Smooth muscle cell (in vitro differentiated cells): ENCODE measurements at regions not wholly inside any gene's neighbourhood (a gene's known extent, or its start where the extent isn't known, plus 50 kb on each side); places are given as distances from the start of the nearest gene placed in this dataset.

ENCODE experiments used
- DNase-seq: peaks from one replicate; lab custom pipeline; 2025; ENCODE audit not compliant: unreplicated experiment; lab: John Stamatoyannopoulos, UW
- H2AFZ ChIP-seq: fragments of 200-600 bp; sonication (generic); 2 replicates; pipeline ENCODE4 v1.6.0; 2016; ENCODE audit warnings: antibody characterized with exemption, low read depth, mild to moderate bottlenecking
- H3F3A ChIP-seq: fragments of 200-600 bp; sonication (generic); 2 replicates; pipeline ENCODE4 v1.6.0; 2017; ENCODE audit warnings: antibody characterized with exemption, low read depth
- H3K27ac ChIP-seq: fragments of 200-600 bp; sonication (generic); 2 replicates; pipeline ENCODE4 v1.5.1; 2016; ENCODE audit warnings: low read depth, mild to moderate bottlenecking
- H3K27me3 ChIP-seq: fragments of 200-600 bp; sonication (generic); 2 replicates; pipeline ENCODE4 v1.6.1; 2016; ENCODE audit warnings: low read depth, mild to moderate bottlenecking
- H3K36me3 ChIP-seq: fragments of 200-600 bp; sonication (generic); 2 replicates; pipeline ENCODE4 v1.5.1; 2016; ENCODE audit warnings: low read depth
- H3K4me1 ChIP-seq: fragments of 200-600 bp; sonication (generic); 2 replicates; pipeline ENCODE4 v1.5.1; 2016; ENCODE audit warnings: low read depth
- H3K4me2 ChIP-seq: fragments of 200-600 bp; sonication (generic); 2 replicates; pipeline ENCODE4 v1.6.0; 2016; ENCODE audit warnings: mild to moderate bottlenecking
- H3K4me3 ChIP-seq: fragments of 200-600 bp; sonication (generic); 2 replicates; pipeline ENCODE4 v1.5.1; 2016; ENCODE audit warnings: mild to moderate bottlenecking
- H3K79me2 ChIP-seq: fragments of 200-600 bp; sonication (generic); 2 replicates; pipeline ENCODE4 v1.6.0; 2016; ENCODE audit warnings: low read depth, mild to moderate bottlenecking
- H3K9ac ChIP-seq: fragments of 200-600 bp; sonication (generic); 2 replicates; pipeline ENCODE4 v1.6.0; 2016; ENCODE audit warnings: low read depth
- H3K9me3 ChIP-seq: fragments of 200-600 bp; sonication (generic); replicated peaks from 2 replicates; pipeline ENCODE4 v1.5.1; 2016; ENCODE audit warnings: low read depth
- H4K20me1 ChIP-seq: fragments of 200-600 bp; sonication (generic); 2 replicates; pipeline ENCODE4 v1.6.0; 2016; ENCODE audit warnings: low read depth
- WGBS: methylation state at CpG from one replicate; pipeline ENCODE4 v1.1.7; 2016; ENCODE audit warnings: low lambda C conversion rate; 5-methylcytosine and 5-hydroxymethylcytosine counted together
- TF ChIP-seq, protein P1 (sequence below): fragments of 200-600 bp; sonication (generic); IDR thresholded peaks from 2 replicates; pipeline ENCODE4 v1.5.1; 2017; ENCODE audit warnings: borderline replicate concordance, mild to moderate bottlenecking, antibody characterized with exemption; ENCODE audit not compliant: insufficient read depth, poor library complexity, severe bottlenecking

- H3K27me3 ChIP-seq = peaks cover 24% of the 10 kb centered on the region
- WGBS = 71% methylated on average over 9 of the region's 9 CpGs
- no peaks in the 10 kb centered on the region for H3K36me3 ChIP-seq
- H3K9me3 ChIP-seq = no peaks in the 10 kb centered on the region
- H3K4me1 ChIP-seq = no peaks in the 10 kb centered on the region
- no peak overlapping the region for H3K4me3 ChIP-seq
- TF ChIP-seq, protein P1, sequence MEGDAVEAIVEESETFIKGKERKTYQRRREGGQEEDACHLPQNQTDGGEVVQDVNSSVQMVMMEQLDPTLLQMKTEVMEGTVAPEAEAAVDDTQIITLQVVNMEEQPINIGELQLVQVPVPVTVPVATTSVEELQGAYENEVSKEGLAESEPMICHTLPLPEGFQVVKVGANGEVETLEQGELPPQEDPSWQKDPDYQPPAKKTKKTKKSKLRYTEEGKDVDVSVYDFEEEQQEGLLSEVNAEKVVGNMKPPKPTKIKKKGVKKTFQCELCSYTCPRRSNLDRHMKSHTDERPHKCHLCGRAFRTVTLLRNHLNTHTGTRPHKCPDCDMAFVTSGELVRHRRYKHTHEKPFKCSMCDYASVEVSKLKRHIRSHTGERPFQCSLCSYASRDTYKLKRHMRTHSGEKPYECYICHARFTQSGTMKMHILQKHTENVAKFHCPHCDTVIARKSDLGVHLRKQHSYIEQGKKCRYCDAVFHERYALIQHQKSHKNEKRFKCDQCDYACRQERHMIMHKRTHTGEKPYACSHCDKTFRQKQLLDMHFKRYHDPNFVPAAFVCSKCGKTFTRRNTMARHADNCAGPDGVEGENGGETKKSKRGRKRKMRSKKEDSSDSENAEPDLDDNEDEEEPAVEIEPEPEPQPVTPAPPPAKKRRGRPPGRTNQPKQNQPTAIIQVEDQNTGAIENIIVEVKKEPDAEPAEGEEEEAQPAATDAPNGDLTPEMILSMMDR = no peak
- no peak overlapping the region for H3K4me2 ChIP-seq
- H3F3A ChIP-seq = no peaks in the 10 kb centered on the region
- no peak overlapping the region for H3K27ac ChIP-seq
- no peak overlapping the region for H3K9ac ChIP-seq
- H2AFZ ChIP-seq = no peak overlapping the region
- H4K20me1 ChIP-seq = no peaks in the 10 kb centered on the region
- H3K79me2 ChIP-seq = no peaks in the 10 kb centered on the region
- no peak for DNase-seq
Observed at GRCh38 chr2:105553538-105554196, 154.8 kb upstream of the FHL2 start.

- Histone ChIP-seq H3K36me3 (no peaks in the 10 kb centered on the region), H2AFZ (no peak overlapping the region), H3K27ac (no peak overlapping the region), H3F3A (no peaks in the 10 kb centered on the region), H3K9ac (no peak overlapping the region), H3K9me3 (no peaks in the 10 kb centered on the region), H4K20me1 (no peaks in the 10 kb centered on the region), H3K79me2 (no peaks in the 10 kb centered on the region), H3K4me1 (no peaks in the 10 kb centered on the region), H3K27me3 (peaks cover 8% of the 10 kb centered on the region), H3K4me3 (no peak overlapping the region), H3K4me2 (no peak overlapping the region)
- WGBS = 76% methylated on average over 6 of the region's 6 CpGs
- no peak for DNase-seq
- TF ChIP-seq, protein P1 = no peak
Observed at GRCh38 chr2:105546628-105546974, 147.8 kb upstream of the FHL2 start.

GRCh38 chr2:105545730-105546627 lies 147.1 kb upstream of the FHL2 start:
- Histone ChIP-seq H3K27me3 (peaks cover 8% of the 10 kb centered on the region), H3K4me2 (no peak overlapping the region), H2AFZ (no peak overlapping the region), H3K36me3 (no peaks in the 10 kb centered on the region), H3K27ac (no peak overlapping the region), H4K20me1 (no peaks in the 10 kb centered on the region), H3K4me1 (no peaks in the 10 kb centered on the region), H3K9ac (no peak overlapping the region), H3K9me3 (no peaks in the 10 kb centered on the region), H3K4me3 (no peak overlapping the region), H3K79me2 (no peaks in the 10 kb centered on the region), H3F3A (no peaks in the 10 kb centered on the region)
- no peak for DNase-seq
- 39% methylated on average over 11 of the region's 11 CpGs for WGBS
- TF ChIP-seq, protein P1 = peak; percentile 76
